IMR-90 (cell line): ENCODE measurements at regions not wholly inside any gene's neighbourhood (a gene's known extent, or its start where the extent isn't known, plus 50 kb on each side); places are given as distances from the start of the nearest gene placed in this dataset.

Experiments used
- ATAC-seq: fragments of 200-7000 bp; cut with Tn5 transposase; 2 replicates; pipeline ENCODE4 v1.9.1; 2020; ENCODE audit warnings: low read depth, mild to moderate bottlenecking, moderate library complexity
- BruUV-seq: library from RNA; stranded (reverse); fragments of 400-500 nt; replicated peaks from 2 replicates; lab custom pipeline; 2021; lab: Mats Ljungman, UMichigan
- CTCF ChIA-PET: fragments of 300-600 bp; formaldehyde crosslinking; extraction: SDS; loops from one replicate; lab custom pipeline; 2021; ENCODE audit warnings: antibody characterized with exemption; lab: Yijun Ruan, JAX
- POLR2A ChIA-PET: fragments of 300-600 bp; sonication (Branson Sonifier 250); formaldehyde crosslinking; loops from one replicate; lab custom pipeline; 2022; ENCODE audit warnings: antibody characterized with exemption; ENCODE audit not compliant: unreplicated experiment; lab: Charles Lee
- DNase-seq: peaks from one replicate; pipeline ENCODE4 v3.0.0; 2013
- H2AFZ ChIP-seq: replicated peaks from 2 replicates; pipeline ENCODE3; 2013; ENCODE audit warnings: low read length, mild to moderate bottlenecking; ENCODE audit not compliant: poor library complexity
- H2AK5ac ChIP-seq: 2 replicates; pipeline ENCODE4 v1.6.1; 2013; ENCODE audit warnings: low read depth, low read length, inconsistent platforms
- H2AK9ac ChIP-seq: replicated peaks from 2 replicates; pipeline ENCODE3; 2013; ENCODE audit warnings: mild to moderate bottlenecking, low read depth, low read length, moderate library complexity; ENCODE audit not compliant: poor library complexity
- H2BK120ac ChIP-seq: 2 replicates; pipeline ENCODE4 v1.6.1; 2013; ENCODE audit warnings: low read depth, low read length, inconsistent platforms
- H2BK15ac ChIP-seq: 3 replicates; pipeline ENCODE4 v1.6.1; 2013; ENCODE audit warnings: low read depth, low read length, inconsistent platforms
- H2BK20ac ChIP-seq: 2 replicates; pipeline ENCODE4 v1.6.1; 2013; ENCODE audit warnings: low read depth, mild to moderate bottlenecking, inconsistent platforms, low read length, moderate library complexity
- H2BK5ac ChIP-seq: 2 replicates; pipeline ENCODE4 v1.6.1; 2013; ENCODE audit warnings: mild to moderate bottlenecking, low read depth, low read length, inconsistent platforms; ENCODE audit not compliant: poor library complexity, severe bottlenecking
- H3K14ac ChIP-seq: replicated peaks from 2 replicates; pipeline ENCODE4 v1.6.1; 2013; ENCODE audit warnings: low read depth, low read length, inconsistent platforms
- H3K18ac ChIP-seq: 2 replicates; pipeline ENCODE4 v1.6.1; 2013; ENCODE audit warnings: low read depth, low read length, control low read depth
- H3K23ac ChIP-seq: 2 replicates; pipeline ENCODE4 v1.6.1; 2013; ENCODE audit warnings: low read depth, low read length, inconsistent platforms
- H3K27ac ChIP-seq: 2 replicates; pipeline ENCODE4 v1.5.1; 2013; ENCODE audit warnings: mild to moderate bottlenecking, control low read depth, low read length; ENCODE audit not compliant: insufficient read depth
- H3K27me3 ChIP-seq: 2 replicates; pipeline ENCODE4 v1.6.1; 2013; ENCODE audit warnings: low read length; ENCODE audit not compliant: control insufficient read depth, insufficient read depth
- H3K36me3 ChIP-seq: 2 replicates; pipeline ENCODE4 v1.6.1; 2013; ENCODE audit warnings: low read length, mixed read lengths; ENCODE audit not compliant: control insufficient read depth, insufficient read depth
- H3K4ac ChIP-seq: 2 replicates; pipeline ENCODE4 v1.6.1; 2013; ENCODE audit warnings: low read depth, low read length, inconsistent platforms
- H3K4me1 ChIP-seq: 2 replicates; pipeline ENCODE4 v1.6.1; 2013; ENCODE audit warnings: low read length, mixed read lengths; ENCODE audit not compliant: control insufficient read depth, insufficient read depth
- H3K4me2 ChIP-seq: 2 replicates; pipeline ENCODE4 v1.6.1; 2013; ENCODE audit warnings: low read depth, mild to moderate bottlenecking, control low read depth, low read length, moderate library complexity
- H3K4me3 ChIP-seq: 2 replicates; pipeline ENCODE4 v1.5.1; 2013; ENCODE audit warnings: low read depth, mild to moderate bottlenecking, control low read depth, low read length, moderate library complexity; ENCODE audit not compliant: insufficient read depth
- H3K56ac ChIP-seq: 2 replicates; pipeline ENCODE4 v1.6.1; 2013; ENCODE audit warnings: low read length, inconsistent platforms; ENCODE audit not compliant: insufficient read depth; ENCODE audit errors: extremely low read depth
- H3K79me1 ChIP-seq, 2 experiments: 2 replicates each; pipeline ENCODE4 v1.6.1; 2013; ENCODE audit warnings: low read length in 2 of 2, inconsistent platforms in 1 of 2, low read depth in 1 of 2
- H3K9ac ChIP-seq: 2 replicates; pipeline ENCODE4 v1.6.1; 2013; ENCODE audit warnings: low read depth, low read length, control low read depth
- H3K9me1 ChIP-seq: 2 replicates; pipeline ENCODE4 v1.6.1; 2013; ENCODE audit warnings: low read length, inconsistent platforms; ENCODE audit not compliant: insufficient read depth
- H3K9me3 ChIP-seq: 2 replicates; pipeline ENCODE4 v1.6.1; 2013; ENCODE audit warnings: low read length; ENCODE audit not compliant: control insufficient read depth, insufficient read depth
- H4K20me1 ChIP-seq: 2 replicates; pipeline ENCODE4 v1.6.1; 2013; ENCODE audit warnings: low read length, inconsistent platforms; ENCODE audit not compliant: insufficient read depth
- H4K5ac ChIP-seq: 2 replicates; pipeline ENCODE4 v1.6.1; 2013; ENCODE audit warnings: mild to moderate bottlenecking, low read depth, low read length, control low read depth
- H4K8ac ChIP-seq, 2 experiments: 2 replicates each; pipeline ENCODE4 v1.6.1; 2013; ENCODE audit warnings: low read depth in 2 of 2, low read length in 2 of 2, control low read depth in 1 of 2, inconsistent platforms in 1 of 2
- H4K91ac ChIP-seq: 2 replicates; pipeline ENCODE4 v1.6.1; 2013; ENCODE audit warnings: low read depth, low read length, inconsistent platforms; ENCODE audit not compliant: insufficient read depth
- BHLHE40 ChIP-seq: fragments of 150-350 bp; IDR thresholded peaks from 2 replicates; pipeline ENCODE4 v1.6.1; 2016; ENCODE audit warnings: mild to moderate bottlenecking, low read depth, low read length
- CEBPB ChIP-seq: IDR thresholded peaks from 2 replicates; pipeline ENCODE4 v1.6.1; 2012; ENCODE audit warnings: low read depth, low read length, improper control_type of control experiment
- CHD1 ChIP-seq: IDR thresholded peaks from 2 replicates; pipeline ENCODE4 v1.6.1; 2012; ENCODE audit warnings: low read depth, low read length, improper control_type of control experiment
- MXI1 ChIP-seq: IDR thresholded peaks from 2 replicates; pipeline ENCODE4 v1.6.1; 2012; ENCODE audit warnings: low read depth, mild to moderate bottlenecking, low read length, moderate library complexity, borderline replicate concordance
- RFX5 ChIP-seq: IDR thresholded peaks from 2 replicates; pipeline ENCODE4 v1.8.0; 2012; ENCODE audit warnings: low read depth, mild to moderate bottlenecking, low read length, moderate library complexity
- SMC3 ChIP-seq: fragments of 150-350 bp; IDR thresholded peaks from 2 replicates; pipeline ENCODE4 v1.6.1; 2016; ENCODE audit warnings: low read depth, mild to moderate bottlenecking, antibody characterized with exemption, low read length, moderate library complexity
- WGBS, 2 experiments: methylation state at CpG; one replicate each; pipeline versions ENCODE4 v1.1.5 to v1.1.7; 2013; ENCODE audit warnings: missing lambda C conversion rate in 2 of 2; ENCODE audit not compliant: insufficient read length in 1 of 2; ENCODE audit errors: extremely low coverage in 2 of 2; 5-methylcytosine and 5-hydroxymethylcytosine counted together
- dilution Hi-C: fragments of 300-500 bp; cut with HindIII; formaldehyde crosslinking; loops from one replicate; pipeline ENCODE4 v1.14.3; 2018; ENCODE audit warnings: low sequenced_read_pairs; ENCODE audit not compliant: unreplicated experiment
- in situ Hi-C: fragments of 300-500 bp; cut with MboI; formaldehyde crosslinking; loops from 3 replicates; pipeline ENCODE4 v1.14.3; 2019; ENCODE audit warnings: low sequenced_read_pairs, inconsistent platforms, mixed read lengths
- intact Hi-C: fragments of 100-400 bp; cut with micrococcal nuclease; formaldehyde crosslinking; loops from 2 replicates; pipeline ENCODE4 v1.10.0; 2022

- Histone ChIP-seq H3K4me3 (no peak overlapping the region), H3K9ac (no peak overlapping the region), H3K36me3 (no peaks in the 10 kb centered on the region), H3K14ac (no peak overlapping the region), H3K79me1 (no peaks in the 10 kb centered on the region), H2BK5ac (no peak overlapping the region), H3K23ac (no peak overlapping the region), H3K27ac (no peak overlapping the region), H2BK120ac (no peak overlapping the region), H3K4me1 (no peaks in the 10 kb centered on the region), H3K9me1 (no peaks in the 10 kb centered on the region), H4K5ac (no peak overlapping the region), H4K20me1 (no peaks in the 10 kb centered on the region), H3K18ac (no peak overlapping the region), H2BK15ac (no peak overlapping the region), H3K56ac (no peak overlapping the region), H4K8ac (no peak overlapping the region), H2AK9ac (no peak overlapping the region), H4K91ac (no peak overlapping the region), H3K9me3 (no peaks in the 10 kb centered on the region), H2AFZ (no peak overlapping the region), H3K4ac (no peak overlapping the region), H2BK20ac (no peak overlapping the region), H3K4me2 (no peak overlapping the region), H3K27me3 (no peaks in the 10 kb centered on the region), H2AK5ac (no peak overlapping the region)
- POLR2A ChIA-PET: no interaction called here
- ATAC-seq (no peak), DNase-seq (no peak)
- CTCF ChIA-PET: no interaction called here
- dilution Hi-C loops: no loop called here
- no CpG with 5 or more reads among the region's 3 CpGs for WGBS, 2 experiments
- TF ChIP-seq MXI1 (no peak), CEBPB (no peak), RFX5 (no peak), BHLHE40 (no peak), SMC3 (no peak), CHD1 (no peak)
- in situ Hi-C loops: no loop called here
- intact Hi-C loops: no loop called here
- BruUV-seq: no TSS peak
Observed at GRCh38 chr5:152102057-152102456, 177.4 kb upstream of the GLRA1 start.
